Liver (tissue), 8 donors: ENCODE measurements at regions not wholly inside any gene's neighbourhood (a gene's known extent, or its start where the extent isn't known, plus 50 kb on each side); places are given as distances from the start of the nearest gene placed in this dataset.

Source experiments
- DNase-seq: peaks from one replicate; pipeline ENCODE4 v3.0.0-alpha.2; 2017; ENCODE audit warnings: low spot score
- H3K27ac ChIP-seq, 2 donors: one replicate each; pipeline ENCODE4 v1.7.0; 2013; ENCODE audit warnings: inconsistent platforms in 2 of 2, low read length in 2 of 2, control low read depth in 1 of 2, low read depth in 1 of 2, mild to moderate bottlenecking in 1 of 2
- H3K27me3 ChIP-seq, 4 donors: one replicate each; pipeline versions ENCODE4 v1.6.1 to v1.7.0; 2013; ENCODE audit warnings: low read length in 3 of 4, inconsistent platforms in 1 of 4, mild to moderate bottlenecking in 1 of 4, moderate library complexity in 1 of 4; ENCODE audit not compliant: control insufficient read depth in 4 of 4, insufficient read depth in 4 of 4
- H3K36me3 ChIP-seq, 4 donors: one replicate each; pipeline versions ENCODE4 v1.6.1 to v1.7.0; 2013; ENCODE audit warnings: low read length in 3 of 4, mild to moderate bottlenecking in 3 of 4, low read depth in 1 of 4, moderate library complexity in 1 of 4; ENCODE audit not compliant: control insufficient read depth in 4 of 4, insufficient read depth in 3 of 4
- H3K4me1 ChIP-seq, 4 donors: one replicate each; pipeline versions ENCODE4 v1.6.1 to v1.7.0; 2013; ENCODE audit warnings: low read length in 3 of 4, mild to moderate bottlenecking in 3 of 4, moderate library complexity in 1 of 4; ENCODE audit not compliant: control insufficient read depth in 4 of 4, insufficient read depth in 4 of 4
- H3K4me3 ChIP-seq, 3 donors: one replicate each; pipeline versions ENCODE4 v1.6.1 to v1.7.0; 2013; ENCODE audit warnings: low read length in 3 of 3, control low read depth in 1 of 3, low read depth in 1 of 3, mild to moderate bottlenecking in 1 of 3
- H3K9ac ChIP-seq, 2 donors: one replicate each; pipeline ENCODE4 v1.7.0; 2013; ENCODE audit warnings: low read length in 2 of 2, mild to moderate bottlenecking in 2 of 2, moderate library complexity in 2 of 2, control low read depth in 1 of 2, low read depth in 1 of 2
- H3K9me3 ChIP-seq, 4 donors: one replicate each; pipeline versions ENCODE4 v1.6.1 to v1.7.0; 2013; ENCODE audit warnings: low read length in 3 of 4; ENCODE audit not compliant: control insufficient read depth in 4 of 4
- ATF3 ChIP-seq: IDR thresholded peaks from 2 replicates; pipeline ENCODE4 v1.6.1; 2016; ENCODE audit warnings: antibody characterized with exemption
- FOXA1 ChIP-seq: IDR thresholded peaks from 2 replicates; pipeline ENCODE4 v1.6.1; 2016; ENCODE audit warnings: antibody characterized with exemption
- FOXA2 ChIP-seq: IDR thresholded peaks from 2 replicates; pipeline ENCODE4 v1.6.1; 2016; ENCODE audit warnings: antibody characterized with exemption
- GABPA ChIP-seq, 2 donors: IDR thresholded peaks in 1 of 2; conservative IDR thresholded peaks in 1 of 2; 2 replicates each; pipeline ENCODE4 v1.6.1; 2016; ENCODE audit warnings: antibody characterized with exemption in 2 of 2, mild to moderate bottlenecking in 1 of 2, moderate library complexity in 1 of 2
- HNF4A ChIP-seq, 2 donors: conservative IDR thresholded peaks; 2 replicates each; pipeline ENCODE4 v1.6.1; 2016; ENCODE audit warnings: antibody characterized with exemption in 2 of 2, mild to moderate bottlenecking in 2 of 2
- HNF4G ChIP-seq: IDR thresholded peaks from 2 replicates; pipeline ENCODE4 v1.6.1; 2016; ENCODE audit warnings: antibody characterized with exemption
- JUND ChIP-seq, 2 donors: IDR thresholded peaks; 2 replicates each; pipeline ENCODE4 v1.6.1; 2016; ENCODE audit warnings: antibody characterized with exemption in 2 of 2
- RAD21 ChIP-seq, 2 donors: IDR thresholded peaks; 2 replicates each; pipeline ENCODE4 v1.6.1; 2016; ENCODE audit warnings: antibody characterized with exemption in 2 of 2, mild to moderate bottlenecking in 2 of 2
- RXRA ChIP-seq, 2 donors: IDR thresholded peaks; 2 replicates each; pipeline ENCODE4 v1.6.1; 2017 to 2018; ENCODE audit warnings: antibody characterized with exemption in 2 of 2, mild to moderate bottlenecking in 1 of 2
- SP1 ChIP-seq: IDR thresholded peaks from 2 replicates; pipeline ENCODE4 v1.6.1; 2018; ENCODE audit warnings: antibody characterized with exemption, mild to moderate bottlenecking
- TAF1 ChIP-seq: conservative IDR thresholded peaks from 2 replicates; pipeline ENCODE4 v1.6.1; 2016; ENCODE audit warnings: antibody characterized with exemption, mild to moderate bottlenecking
- YY1 ChIP-seq: IDR thresholded peaks from 2 replicates; pipeline ENCODE4 v1.6.1; 2016; ENCODE audit warnings: antibody characterized with exemption, mild to moderate bottlenecking
- WGBS: extraction: QIAGEN DNeasy Blood & Tissue Kit; methylation state at CpG from one replicate; pipeline ENCODE4 v1.1.7; 2013; 5-methylcytosine and 5-hydroxymethylcytosine counted together
- TF ChIP-seq, protein P1 (sequence below): fragments of 150-350 bp; IDR thresholded peaks from 2 replicates; pipeline ENCODE4 v1.5.1; 2017; ENCODE audit warnings: improper control_type of control experiment, low read depth, low read length; ENCODE audit not compliant: missing input control
- TF ChIP-seq, protein P2 (sequence below): IDR thresholded peaks from 2 replicates; pipeline ENCODE4 v1.6.1; 2016; ENCODE audit warnings: antibody characterized with exemption
- TF ChIP-seq, protein P3 (sequence below): IDR thresholded peaks from 2 replicates; pipeline ENCODE4 v1.6.1; 2016; ENCODE audit warnings: antibody characterized with exemption, mild to moderate bottlenecking
- donor health status: healthy.
- donor health status: healthy.
- donor health status: healthy.
- donor health status: healthy.
- donor health status: healthy.

DNA sequence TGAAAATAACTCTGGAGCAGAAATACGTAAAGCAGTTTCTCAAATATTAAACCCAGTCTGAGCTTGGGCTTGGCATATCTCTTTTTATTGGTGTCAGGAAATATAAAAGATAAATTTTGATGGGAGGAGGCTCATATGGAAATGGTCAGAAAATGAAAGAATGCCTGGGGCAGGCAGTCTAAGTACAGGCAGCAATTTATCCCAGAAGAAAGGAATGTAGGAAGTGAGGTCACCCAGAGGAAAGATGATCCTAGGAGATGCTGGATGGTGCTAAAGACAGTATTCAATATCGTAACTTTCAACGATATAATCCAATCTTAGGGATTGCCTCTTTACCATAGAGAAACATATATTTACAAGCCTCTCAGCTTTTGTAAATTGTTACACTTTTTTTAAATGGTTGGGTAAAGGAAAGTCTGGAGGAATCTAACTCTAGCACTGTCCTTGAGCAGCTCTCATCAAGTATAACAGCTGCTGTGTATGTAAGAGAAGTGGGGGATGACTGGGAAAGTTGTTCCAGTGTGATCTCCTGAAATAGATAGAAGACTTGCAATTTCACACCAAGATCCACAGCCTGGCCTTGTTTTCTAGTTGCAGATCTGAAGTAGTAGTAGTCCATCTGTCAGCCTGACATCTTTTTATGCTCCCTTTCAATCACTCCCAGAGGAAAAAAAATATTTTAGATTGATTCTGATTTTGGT lies 256.9 kb upstream of the SASH1 start:
- Histone ChIP-seq H3K9me3 (no peaks in the 10 kb centered on the region), H3K4me1 (peaks cover 0 to 15% (median 10%) of the 10 kb centered on the region in 4 donors), H3K27ac (no peak overlapping the region), H3K36me3 (no peaks in the 10 kb centered on the region), H3K9ac (no peak overlapping the region), H3K27me3 (no peaks in the 10 kb centered on the region), H3K4me3 (no peak overlapping the region)
- TF ChIP-seq ATF3, result no peak
- TF ChIP-seq HNF4G, result no peak
- TF ChIP-seq TAF1, result no peak
- no peak for TF ChIP-seq JUND (IDR thresholded peaks at IDR 0.05)
- TF ChIP-seq RXRA (IDR thresholded peaks at IDR 0.05), result no peak
- TF ChIP-seq FOXA1, result no peak
- TF ChIP-seq, protein P1, sequence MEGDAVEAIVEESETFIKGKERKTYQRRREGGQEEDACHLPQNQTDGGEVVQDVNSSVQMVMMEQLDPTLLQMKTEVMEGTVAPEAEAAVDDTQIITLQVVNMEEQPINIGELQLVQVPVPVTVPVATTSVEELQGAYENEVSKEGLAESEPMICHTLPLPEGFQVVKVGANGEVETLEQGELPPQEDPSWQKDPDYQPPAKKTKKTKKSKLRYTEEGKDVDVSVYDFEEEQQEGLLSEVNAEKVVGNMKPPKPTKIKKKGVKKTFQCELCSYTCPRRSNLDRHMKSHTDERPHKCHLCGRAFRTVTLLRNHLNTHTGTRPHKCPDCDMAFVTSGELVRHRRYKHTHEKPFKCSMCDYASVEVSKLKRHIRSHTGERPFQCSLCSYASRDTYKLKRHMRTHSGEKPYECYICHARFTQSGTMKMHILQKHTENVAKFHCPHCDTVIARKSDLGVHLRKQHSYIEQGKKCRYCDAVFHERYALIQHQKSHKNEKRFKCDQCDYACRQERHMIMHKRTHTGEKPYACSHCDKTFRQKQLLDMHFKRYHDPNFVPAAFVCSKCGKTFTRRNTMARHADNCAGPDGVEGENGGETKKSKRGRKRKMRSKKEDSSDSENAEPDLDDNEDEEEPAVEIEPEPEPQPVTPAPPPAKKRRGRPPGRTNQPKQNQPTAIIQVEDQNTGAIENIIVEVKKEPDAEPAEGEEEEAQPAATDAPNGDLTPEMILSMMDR, result no peak
- no peak for TF ChIP-seq GABPA (IDR thresholded peaks at IDR 0.05 in 1 of 2, conservative IDR thresholded peaks at IDR 0.05 in 1 of 2)
- no peak for TF ChIP-seq YY1
- TF ChIP-seq SP1, result no peak
- TF ChIP-seq RAD21 (IDR thresholded peaks at IDR 0.05), result no peak
- 85% methylated on average over 3 of the region's 3 CpGs for WGBS
- no peak for DNase-seq

DNA sequence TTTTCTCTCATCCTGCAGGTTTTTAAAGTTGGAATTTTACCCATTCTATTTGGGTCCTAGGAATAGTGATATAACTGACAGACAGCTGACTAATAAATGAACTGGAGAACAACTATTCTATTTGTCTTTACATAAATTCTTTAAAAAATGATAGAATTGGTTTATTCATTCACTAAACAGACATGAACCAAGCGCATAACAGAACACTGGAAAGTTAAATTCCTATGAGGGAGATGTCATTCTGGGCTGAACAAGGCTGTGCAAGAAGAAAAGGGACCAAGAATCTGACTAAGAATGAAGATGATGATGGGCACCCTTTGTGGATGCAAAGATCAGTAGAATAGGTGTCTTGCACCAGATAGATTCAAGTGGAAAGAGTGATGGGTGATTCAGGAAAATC lies 256.3 kb upstream of the SASH1 start:
- no peak overlapping the region for H3K27ac ChIP-seq
- no peak overlapping the region for H3K4me3 ChIP-seq
- WGBS, result 87% methylated on average over 1 of the region's 1 CpG
- H3K9ac ChIP-seq, result no peak overlapping the region
- peaks cover 0 to 15% (median 10%) of the 10 kb centered on the region in 4 donors for H3K4me1 ChIP-seq
- H3K9me3 ChIP-seq, result peaks cover 0 to 3% (median under 1%) of the 10 kb centered on the region in 4 donors
- no peaks in the 10 kb centered on the region for H3K36me3 ChIP-seq
- no peak for DNase-seq
- TF ChIP-seq ATF3 (no peak), FOXA1 (no peak), JUND (IDR thresholded peaks at IDR 0.05) (no peak), SP1 (no peak), RAD21 (IDR thresholded peaks at IDR 0.05) (no peak), HNF4A (conservative IDR thresholded peaks at IDR 0.05) (no peak), RXRA (IDR thresholded peaks at IDR 0.05) (no peak), HNF4G (no peak), TAF1 (no peak), YY1 (no peak), FOXA2 (no peak)
- TF ChIP-seq, protein P2, sequence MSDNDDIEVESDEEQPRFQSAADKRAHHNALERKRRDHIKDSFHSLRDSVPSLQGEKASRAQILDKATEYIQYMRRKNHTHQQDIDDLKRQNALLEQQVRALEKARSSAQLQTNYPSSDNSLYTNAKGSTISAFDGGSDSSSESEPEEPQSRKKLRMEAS, result no peak
- TF ChIP-seq, protein P3, sequence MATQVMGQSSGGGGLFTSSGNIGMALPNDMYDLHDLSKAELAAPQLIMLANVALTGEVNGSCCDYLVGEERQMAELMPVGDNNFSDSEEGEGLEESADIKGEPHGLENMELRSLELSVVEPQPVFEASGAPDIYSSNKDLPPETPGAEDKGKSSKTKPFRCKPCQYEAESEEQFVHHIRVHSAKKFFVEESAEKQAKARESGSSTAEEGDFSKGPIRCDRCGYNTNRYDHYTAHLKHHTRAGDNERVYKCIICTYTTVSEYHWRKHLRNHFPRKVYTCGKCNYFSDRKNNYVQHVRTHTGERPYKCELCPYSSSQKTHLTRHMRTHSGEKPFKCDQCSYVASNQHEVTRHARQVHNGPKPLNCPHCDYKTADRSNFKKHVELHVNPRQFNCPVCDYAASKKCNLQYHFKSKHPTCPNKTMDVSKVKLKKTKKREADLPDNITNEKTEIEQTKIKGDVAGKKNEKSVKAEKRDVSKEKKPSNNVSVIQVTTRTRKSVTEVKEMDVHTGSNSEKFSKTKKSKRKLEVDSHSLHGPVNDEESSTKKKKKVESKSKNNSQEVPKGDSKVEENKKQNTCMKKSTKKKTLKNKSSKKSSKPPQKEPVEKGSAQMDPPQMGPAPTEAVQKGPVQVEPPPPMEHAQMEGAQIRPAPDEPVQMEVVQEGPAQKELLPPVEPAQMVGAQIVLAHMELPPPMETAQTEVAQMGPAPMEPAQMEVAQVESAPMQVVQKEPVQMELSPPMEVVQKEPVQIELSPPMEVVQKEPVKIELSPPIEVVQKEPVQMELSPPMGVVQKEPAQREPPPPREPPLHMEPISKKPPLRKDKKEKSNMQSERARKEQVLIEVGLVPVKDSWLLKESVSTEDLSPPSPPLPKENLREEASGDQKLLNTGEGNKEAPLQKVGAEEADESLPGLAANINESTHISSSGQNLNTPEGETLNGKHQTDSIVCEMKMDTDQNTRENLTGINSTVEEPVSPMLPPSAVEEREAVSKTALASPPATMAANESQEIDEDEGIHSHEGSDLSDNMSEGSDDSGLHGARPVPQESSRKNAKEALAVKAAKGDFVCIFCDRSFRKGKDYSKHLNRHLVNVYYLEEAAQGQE, result no peak
- TF ChIP-seq, protein P1, result no peak
- H3K27me3 ChIP-seq, result no peaks in the 10 kb centered on the region
